NCI-H2227 treated with DMSO at 0.1 percent for 48 hours (cell line): ENCODE measurements at regions not wholly inside any gene's neighbourhood (a gene's known extent, or its start where the extent isn't known, plus 50 kb on each side); places are given as distances from the start of the nearest gene placed in this dataset.
"Not testable (repeated sequence)": the region's sequence is repeated elsewhere in the genome, so short reads cannot be mapped to it uniquely, and the experiment has no call there.

ENCODE experiments used
- DNase-seq: peaks from one replicate; lab custom pipeline; 2025; lab: John Stamatoyannopoulos, UW

- no peak for DNase-seq
These were observed 257.7 kb upstream of the MYT1L start for GRCh38 chr2:2588777-2589176.

GRCh38 chr2:2587354-2587753 lies 256.3 kb upstream of the MYT1L start:
- no peak for DNase-seq

- no peak for DNase-seq
These were observed 255.9 kb upstream of the MYT1L start for GRCh38 chr2:2586931-2587330.

- no peak for DNase-seq
These were observed 255.1 kb upstream of the MYT1L start for GRCh38 chr2:2586068-2586776.

GRCh38 chr2:2582998-2583545 lies 252.0 kb upstream of the MYT1L start:
- DNase-seq = no peak

- DNase-seq = peak; percentile 30
These were observed 250.5 kb upstream of the MYT1L start for GRCh38 chr2:2581331-2582159.

GRCh38 chr2:2580841-2581240 lies 249.8 kb upstream of the MYT1L start:
- not testable (repeated sequence) for DNase-seq

GRCh38 chr2:2580341-2580740 lies 249.3 kb upstream of the MYT1L start:
- no peak for DNase-seq

GRCh38 chr2:2579814-2580213 lies 248.7 kb upstream of the MYT1L start:
- no peak for DNase-seq

- DNase-seq = peak; percentile 47
These were observed 246.3 kb upstream of the MYT1L start for GRCh38 chr2:2577407-2577831.

- no peak for DNase-seq
These were observed 244.9 kb upstream of the MYT1L start for GRCh38 chr2:2575870-2576386.

GRCh38 chr2:2575181-2575577 lies 244.1 kb upstream of the MYT1L start:
- DNase-seq = no peak

- no peak for DNase-seq
These were observed 243.5 kb upstream of the MYT1L start for GRCh38 chr2:2574401-2575180.

GRCh38 chr2:2573658-2574293 lies 242.7 kb upstream of the MYT1L start:
- DNase-seq = no peak

- no peak for DNase-seq
These were observed 242.1 kb upstream of the MYT1L start for GRCh38 chr2:2573205-2573604.

- no peak for DNase-seq
These were observed 241.5 kb upstream of the MYT1L start for GRCh38 chr2:2572393-2573204.

GRCh38 chr2:2571301-2572150 lies 240.5 kb upstream of the MYT1L start:
- DNase-seq = no peak

- no peak for DNase-seq
These were observed 239.8 kb upstream of the MYT1L start for GRCh38 chr2:2570871-2571270.

GRCh38 chr2:2570360-2570759 lies 239.3 kb upstream of the MYT1L start:
- DNase-seq = no peak

- no peak for DNase-seq
These were observed 238.8 kb upstream of the MYT1L start for GRCh38 chr2:2569836-2570235.
